ENCODE measurements at regions not wholly inside any gene's neighbourhood (a gene's known extent, or its start where the extent isn't known, plus 50 kb on each side); places are given as distances from the start of the nearest gene placed in this dataset.

DNA sequence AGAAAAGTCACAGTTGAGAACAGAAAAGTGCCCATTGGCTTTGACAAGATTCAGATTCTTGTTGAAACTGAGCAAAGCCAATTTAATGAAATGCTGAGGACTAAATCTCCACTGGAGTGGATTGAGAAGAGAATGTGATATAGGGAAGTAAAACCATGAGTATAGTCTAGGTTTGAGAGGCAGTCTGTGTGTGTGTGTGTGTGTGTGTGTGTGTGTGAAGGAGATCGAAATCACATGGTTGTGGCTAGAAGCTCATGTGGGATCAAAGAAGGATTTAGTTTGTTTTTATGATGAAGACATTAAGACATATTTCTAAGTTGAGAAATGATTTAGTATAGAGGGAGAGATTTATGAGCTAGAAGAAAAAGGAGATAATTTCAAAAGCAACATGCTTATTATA lies 275.7 kb upstream of the DAB2 start:
- no peaks in the 10 kb centered on the region for H3K27me3 ChIP-seq (ENCODE audit: low read depth, low read length)
- peaks cover 10% of the 10 kb centered on the region for H3K4me1 ChIP-seq (ENCODE audit: low read length)
- H4K20me1 ChIP-seq (ENCODE audit: insufficient read depth, low read length): no peaks in the 10 kb centered on the region
- H3K4me2 ChIP-seq (ENCODE audit: low read length): peak overlapping the region; percentile 42
- TF ChIP-seq, protein P1, sequence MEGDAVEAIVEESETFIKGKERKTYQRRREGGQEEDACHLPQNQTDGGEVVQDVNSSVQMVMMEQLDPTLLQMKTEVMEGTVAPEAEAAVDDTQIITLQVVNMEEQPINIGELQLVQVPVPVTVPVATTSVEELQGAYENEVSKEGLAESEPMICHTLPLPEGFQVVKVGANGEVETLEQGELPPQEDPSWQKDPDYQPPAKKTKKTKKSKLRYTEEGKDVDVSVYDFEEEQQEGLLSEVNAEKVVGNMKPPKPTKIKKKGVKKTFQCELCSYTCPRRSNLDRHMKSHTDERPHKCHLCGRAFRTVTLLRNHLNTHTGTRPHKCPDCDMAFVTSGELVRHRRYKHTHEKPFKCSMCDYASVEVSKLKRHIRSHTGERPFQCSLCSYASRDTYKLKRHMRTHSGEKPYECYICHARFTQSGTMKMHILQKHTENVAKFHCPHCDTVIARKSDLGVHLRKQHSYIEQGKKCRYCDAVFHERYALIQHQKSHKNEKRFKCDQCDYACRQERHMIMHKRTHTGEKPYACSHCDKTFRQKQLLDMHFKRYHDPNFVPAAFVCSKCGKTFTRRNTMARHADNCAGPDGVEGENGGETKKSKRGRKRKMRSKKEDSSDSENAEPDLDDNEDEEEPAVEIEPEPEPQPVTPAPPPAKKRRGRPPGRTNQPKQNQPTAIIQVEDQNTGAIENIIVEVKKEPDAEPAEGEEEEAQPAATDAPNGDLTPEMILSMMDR (IDR thresholded peaks at IDR 0.05; ENCODE audit: low read depth, low read length): no peak
- no peak for TF ChIP-seq EZH2phosphoT487 (IDR thresholded peaks at IDR 0.05; ENCODE audit: low read depth)
- no peak overlapping the region for H2AFZ ChIP-seq (ENCODE audit: low read depth, low read length)
- no peak overlapping the region for H3K27ac ChIP-seq (ENCODE audit: low read length)
- no peak overlapping the region for H3K9ac ChIP-seq (ENCODE audit: low read length)
- no peaks in the 10 kb centered on the region for H3K36me3 ChIP-seq (replicated peaks; ENCODE audit: low read depth, low read length)
- H3K79me2 ChIP-seq (ENCODE audit: low read length): no peaks in the 10 kb centered on the region
- no peak overlapping the region for H3K4me3 ChIP-seq (ENCODE audit: low read length)
- no peaks in the 10 kb centered on the region for H3K9me3 ChIP-seq (ENCODE audit: insufficient read depth, low read length)

DNA sequence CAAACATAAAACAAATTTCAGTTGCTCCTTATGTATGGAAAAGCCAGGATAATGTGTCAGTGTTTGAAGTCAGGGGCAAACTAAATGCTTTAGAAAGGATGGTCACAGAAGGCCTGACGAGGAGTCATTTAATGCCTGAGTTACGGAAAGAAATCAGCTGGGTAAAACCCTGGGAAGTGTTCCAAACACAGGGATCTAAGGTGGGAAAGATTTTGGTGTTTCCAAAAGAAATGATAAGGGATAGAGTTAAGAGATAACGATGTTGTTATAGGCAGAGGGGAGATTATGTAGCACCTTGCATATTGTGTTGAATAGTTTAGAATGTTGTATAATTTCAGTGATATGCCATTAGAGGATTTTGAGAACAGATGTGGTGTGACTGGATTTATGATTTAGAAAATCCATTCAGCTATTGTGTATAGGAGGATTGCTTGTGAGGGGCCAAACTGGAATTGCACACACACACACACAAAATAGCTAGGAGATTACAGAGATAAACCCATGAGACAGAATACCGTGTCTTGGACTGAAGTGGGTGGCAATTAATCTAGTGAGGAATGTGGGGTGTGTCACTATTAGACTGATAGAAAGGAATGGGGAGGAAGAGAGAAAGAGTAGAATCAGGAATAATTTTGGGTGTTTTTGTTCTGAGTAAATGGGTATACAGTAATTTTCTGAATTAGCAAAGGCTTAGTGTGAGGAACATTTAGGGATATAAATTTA lies 274.2 kb upstream of the DAB2 start:
- H3K9ac ChIP-seq (ENCODE audit: low read length): no peak overlapping the region
- H3K4me2 ChIP-seq (ENCODE audit: low read length): no peak overlapping the region
- H3K4me3 ChIP-seq (ENCODE audit: low read length): no peak overlapping the region
- no peak overlapping the region for H3K27ac ChIP-seq (ENCODE audit: low read length)
- H3K36me3 ChIP-seq (replicated peaks; ENCODE audit: low read depth, low read length): no peaks in the 10 kb centered on the region
- no peaks in the 10 kb centered on the region for H4K20me1 ChIP-seq (ENCODE audit: insufficient read depth, low read length)
- H3K9me3 ChIP-seq (ENCODE audit: insufficient read depth, low read length): no peaks in the 10 kb centered on the region
- no peaks in the 10 kb centered on the region for H3K27me3 ChIP-seq (ENCODE audit: low read depth, low read length)
- TF ChIP-seq, protein P1 (IDR thresholded peaks at IDR 0.05; ENCODE audit: low read depth, low read length): no peak
- no peak for TF ChIP-seq EZH2phosphoT487 (IDR thresholded peaks at IDR 0.05; ENCODE audit: low read depth)
- peaks cover 10% of the 10 kb centered on the region for H3K4me1 ChIP-seq (ENCODE audit: low read length)
- no peak overlapping the region for H2AFZ ChIP-seq (ENCODE audit: low read depth, low read length)
- H3K79me2 ChIP-seq (ENCODE audit: low read length): no peaks in the 10 kb centered on the region

DNA sequence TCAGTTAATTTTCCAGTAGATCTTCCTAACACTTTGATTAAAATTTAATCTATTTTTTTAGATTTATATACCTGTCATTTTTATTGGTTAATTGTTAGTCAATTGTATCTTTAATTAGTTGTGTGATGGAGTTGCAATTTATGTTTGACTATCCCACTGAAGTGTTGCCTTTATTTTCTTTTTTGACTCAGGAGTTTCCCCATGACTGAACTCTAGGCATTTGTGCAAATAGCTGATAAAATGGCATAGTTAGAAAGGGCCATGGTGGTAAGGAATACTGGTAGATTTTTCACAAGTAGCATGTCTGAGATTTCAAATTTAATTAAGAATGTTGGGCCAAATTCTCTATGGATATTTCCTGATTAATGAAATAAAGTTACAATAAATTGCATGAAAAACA lies 273.1 kb upstream of the DAB2 start:
- no peak overlapping the region for H2AFZ ChIP-seq (ENCODE audit: low read depth, low read length)
- no peaks in the 10 kb centered on the region for H3K9me3 ChIP-seq (ENCODE audit: insufficient read depth, low read length)
- no peak overlapping the region for H3K4me2 ChIP-seq (ENCODE audit: low read length)
- no peak overlapping the region for H3K27ac ChIP-seq (ENCODE audit: low read length)
- peaks cover 10% of the 10 kb centered on the region for H3K4me1 ChIP-seq (ENCODE audit: low read length)
- no peak overlapping the region for H3K9ac ChIP-seq (ENCODE audit: low read length)
- no peaks in the 10 kb centered on the region for H3K36me3 ChIP-seq (replicated peaks; ENCODE audit: low read depth, low read length)
- H3K27me3 ChIP-seq (ENCODE audit: low read depth, low read length): no peaks in the 10 kb centered on the region
- H3K79me2 ChIP-seq (ENCODE audit: low read length): no peaks in the 10 kb centered on the region
- no peak overlapping the region for H3K4me3 ChIP-seq (ENCODE audit: low read length)
- no peaks in the 10 kb centered on the region for H4K20me1 ChIP-seq (ENCODE audit: insufficient read depth, low read length)
- TF ChIP-seq, protein P1 (IDR thresholded peaks at IDR 0.05; ENCODE audit: low read depth, low read length): no peak
- no peak for TF ChIP-seq EZH2phosphoT487 (IDR thresholded peaks at IDR 0.05; ENCODE audit: low read depth)

DNA sequence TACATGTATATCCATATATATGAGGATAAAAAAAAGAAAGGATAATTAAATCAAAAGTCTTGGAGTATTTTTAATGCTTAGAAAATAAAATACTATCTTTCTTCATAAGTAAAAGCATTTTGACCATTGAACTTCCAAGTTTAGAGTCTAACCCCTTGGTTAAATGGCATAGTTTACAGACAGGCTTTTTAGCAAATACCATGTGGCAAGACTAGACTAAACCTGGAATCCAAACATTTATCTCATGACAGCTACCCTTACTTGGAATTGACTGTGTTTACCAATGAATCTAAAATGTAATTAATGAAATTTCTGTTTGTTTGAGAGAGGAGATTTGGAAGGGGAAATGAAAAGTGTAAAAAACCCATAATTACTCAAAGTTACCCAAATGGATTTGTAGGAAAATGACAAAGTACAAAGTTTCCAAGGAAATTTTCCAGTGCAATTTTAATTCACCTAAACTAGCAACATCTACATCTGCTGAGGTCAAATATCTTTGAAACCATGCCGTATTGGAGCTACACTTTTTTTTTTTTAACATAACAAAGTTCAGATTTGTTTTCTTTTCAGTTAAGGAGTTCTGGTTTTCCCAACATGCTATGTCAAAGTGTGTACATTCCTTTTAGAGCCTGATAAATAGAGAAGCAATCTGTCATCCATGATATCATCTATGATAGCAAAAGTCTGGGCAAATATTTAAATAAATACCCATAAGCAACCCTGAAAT lies 272.1 kb upstream of the DAB2 start:
- Histone ChIP-seq H3K27ac (ENCODE audit: low read length) (no peak overlapping the region), H3K79me2 (ENCODE audit: low read length) (no peaks in the 10 kb centered on the region), H3K27me3 (ENCODE audit: low read depth, low read length) (no peaks in the 10 kb centered on the region), H3K9me3 (ENCODE audit: insufficient read depth, low read length) (no peaks in the 10 kb centered on the region), H3K4me3 (ENCODE audit: low read length) (no peak overlapping the region), H3K4me2 (ENCODE audit: low read length) (no peak overlapping the region), H3K4me1 (ENCODE audit: low read length) (peaks cover 10% of the 10 kb centered on the region), H4K20me1 (ENCODE audit: insufficient read depth, low read length) (no peaks in the 10 kb centered on the region), H2AFZ (ENCODE audit: low read depth, low read length) (no peak overlapping the region), H3K36me3 (replicated peaks; ENCODE audit: low read depth, low read length) (no peaks in the 10 kb centered on the region), H3K9ac (ENCODE audit: low read length) (no peak overlapping the region)
- TF ChIP-seq, protein P1 (IDR thresholded peaks at IDR 0.05; ENCODE audit: low read depth, low read length): no peak
- TF ChIP-seq EZH2phosphoT487 (IDR thresholded peaks at IDR 0.05; ENCODE audit: low read depth): no peak

Measured in OCI-LY3 (cell line).